Upper lobe of left lung (tissue), 4 donors: ENCODE measurements at regions not wholly inside any gene's neighbourhood (a gene's known extent, or its start where the extent isn't known, plus 50 kb on each side); places are given as distances from the start of the nearest gene placed in this dataset.

Source experiments
- EP300 ChIP-seq, 4 donors: sonication (generic); formaldehyde crosslinking; IDR thresholded peaks; one replicate each; pipeline ENCODE4 v1.5.1; 2017; ENCODE audit warnings: antibody characterized with exemption in 4 of 4, control low read depth in 2 of 4
- POLR2AphosphoS5 ChIP-seq, 2 donors: sonication (generic); formaldehyde crosslinking; IDR thresholded peaks; one replicate each; pipeline ENCODE4 v1.5.1; 2017; ENCODE audit warnings: antibody characterized with exemption in 2 of 2
- TF ChIP-seq, protein P1 (sequence below), 6 experiments: fragments of 450-650 bp in 4 of 6; fragments of 200-600 bp in 2 of 6; sonication (generic) in 2 of 6; IDR thresholded peaks; one replicate each; pipeline ENCODE4 v1.5.1; 2016 to 2019; ENCODE audit warnings: antibody characterized with exemption in 6 of 6

DNA sequence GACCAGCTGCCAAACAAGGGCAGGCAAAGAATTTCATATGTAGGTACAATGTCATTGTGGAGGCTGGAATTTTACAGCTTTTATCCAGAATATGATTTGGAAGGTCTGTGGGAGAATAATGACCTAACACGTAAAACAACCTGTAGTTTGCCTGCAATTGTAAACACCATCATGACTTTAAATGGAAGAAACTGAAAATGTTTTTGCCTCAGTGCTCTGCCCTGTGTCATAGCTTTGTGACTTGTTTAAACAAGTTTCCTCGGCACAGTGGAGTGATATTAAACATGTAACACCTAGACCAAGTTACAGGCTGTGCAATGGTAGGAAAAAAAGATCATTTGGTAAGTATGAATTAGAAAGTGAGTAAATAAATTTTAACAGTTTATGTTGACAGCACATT, 171.6 kb upstream of the MBNL1 start:
- TF ChIP-seq POLR2AphosphoS5 (IDR thresholded peaks at IDR 0.05), result no peak
- TF ChIP-seq EP300 (IDR thresholded peaks at IDR 0.05), result no peak
- TF ChIP-seq, protein P1, sequence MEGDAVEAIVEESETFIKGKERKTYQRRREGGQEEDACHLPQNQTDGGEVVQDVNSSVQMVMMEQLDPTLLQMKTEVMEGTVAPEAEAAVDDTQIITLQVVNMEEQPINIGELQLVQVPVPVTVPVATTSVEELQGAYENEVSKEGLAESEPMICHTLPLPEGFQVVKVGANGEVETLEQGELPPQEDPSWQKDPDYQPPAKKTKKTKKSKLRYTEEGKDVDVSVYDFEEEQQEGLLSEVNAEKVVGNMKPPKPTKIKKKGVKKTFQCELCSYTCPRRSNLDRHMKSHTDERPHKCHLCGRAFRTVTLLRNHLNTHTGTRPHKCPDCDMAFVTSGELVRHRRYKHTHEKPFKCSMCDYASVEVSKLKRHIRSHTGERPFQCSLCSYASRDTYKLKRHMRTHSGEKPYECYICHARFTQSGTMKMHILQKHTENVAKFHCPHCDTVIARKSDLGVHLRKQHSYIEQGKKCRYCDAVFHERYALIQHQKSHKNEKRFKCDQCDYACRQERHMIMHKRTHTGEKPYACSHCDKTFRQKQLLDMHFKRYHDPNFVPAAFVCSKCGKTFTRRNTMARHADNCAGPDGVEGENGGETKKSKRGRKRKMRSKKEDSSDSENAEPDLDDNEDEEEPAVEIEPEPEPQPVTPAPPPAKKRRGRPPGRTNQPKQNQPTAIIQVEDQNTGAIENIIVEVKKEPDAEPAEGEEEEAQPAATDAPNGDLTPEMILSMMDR (IDR thresholded peaks at IDR 0.05), result no peak
